Stimulated activated CD4-positive, alpha-beta T cell treated with anti-CD3 and anti-CD28 coated beads, Interleukin-1b, Interleukin-23, amount 100 ng/mL, for 48 hours (primary cell): ENCODE measurements at regions not wholly inside any gene's neighbourhood (a gene's known extent, or its start where the extent isn't known, plus 50 kb on each side); places are given as distances from the start of the nearest gene placed in this dataset.

Experiments used
- DNase-seq: peaks from one replicate; pipeline ENCODE4 v3.0.0-alpha.2; 2020

GRCh38 chr6:139588734-139589593 is 214.5 kb upstream of the CITED2 start:
- no peak for DNase-seq

- no peak for DNase-seq
Observed at GRCh38 chr6:139588076-139588639, 213.7 kb upstream of the CITED2 start.

DNA sequence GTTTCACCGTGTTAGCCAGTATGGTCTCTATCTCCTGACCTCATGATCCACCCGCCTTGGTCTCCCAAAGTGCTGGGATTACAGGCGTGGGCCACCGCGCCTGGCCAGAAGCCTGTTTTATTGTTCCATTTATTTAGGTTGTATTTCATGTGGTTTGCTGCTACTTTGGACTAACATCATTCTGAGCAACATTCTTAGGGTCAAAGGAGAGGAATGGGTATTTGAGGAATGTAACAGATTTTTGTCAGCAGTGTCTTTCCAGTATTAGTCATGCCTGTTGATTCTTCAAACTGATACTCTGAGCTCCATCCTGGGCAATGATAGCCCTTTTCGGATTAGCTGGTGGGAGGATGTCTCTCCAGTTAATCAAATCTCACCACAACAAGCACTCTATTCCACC is 213.0 kb upstream of the CITED2 start:
- DNase-seq: no peak

DNA sequence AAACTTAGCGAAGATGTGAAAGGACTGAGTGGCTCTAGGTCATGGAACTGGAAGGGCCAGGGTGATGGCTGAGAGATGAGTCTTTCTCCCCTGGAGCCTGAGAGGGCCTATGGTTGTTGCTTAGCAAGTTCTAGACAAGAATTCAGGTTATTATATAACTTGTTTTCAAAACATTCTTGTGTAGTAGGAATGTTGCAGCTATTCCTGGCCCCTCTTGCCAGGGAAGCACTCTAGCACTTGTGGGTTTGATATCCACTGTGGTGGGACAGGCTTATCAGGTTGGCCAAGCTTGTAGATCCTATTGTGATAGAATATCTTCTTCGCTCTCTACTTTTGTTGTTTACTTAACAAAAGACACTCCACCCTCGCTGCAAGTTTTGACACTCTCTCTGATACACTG is 211.8 kb upstream of the CITED2 start:
- DNase-seq: no peak

- no peak for DNase-seq
Observed at GRCh38 chr6:139584599-139584998, 210.2 kb upstream of the CITED2 start.

DNA sequence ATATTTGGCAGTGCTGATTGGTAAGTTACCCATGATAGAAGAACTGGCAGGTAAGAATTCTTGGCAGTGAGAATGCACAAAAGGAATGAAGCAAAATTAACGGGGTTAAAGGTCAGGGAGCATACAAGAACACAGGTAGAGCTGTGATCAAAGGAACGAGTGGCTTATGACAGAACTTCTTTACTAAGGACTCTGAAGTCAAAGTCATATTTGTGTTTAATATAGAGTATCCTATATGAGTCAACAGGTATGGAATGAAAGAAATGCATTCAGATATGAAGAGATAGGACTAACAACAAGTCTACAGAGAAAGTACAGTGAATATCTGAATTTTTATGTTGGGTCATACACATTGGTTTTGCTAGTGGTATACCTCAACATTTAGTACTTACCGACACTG is 209.0 kb upstream of the CITED2 start:
- no peak for DNase-seq

- DNase-seq: no peak
Observed at GRCh38 chr6:139582956-139583355, 208.5 kb upstream of the CITED2 start.

GRCh38 chr6:139581485-139581865 is 207.0 kb upstream of the CITED2 start:
- DNase-seq: no peak

DNA sequence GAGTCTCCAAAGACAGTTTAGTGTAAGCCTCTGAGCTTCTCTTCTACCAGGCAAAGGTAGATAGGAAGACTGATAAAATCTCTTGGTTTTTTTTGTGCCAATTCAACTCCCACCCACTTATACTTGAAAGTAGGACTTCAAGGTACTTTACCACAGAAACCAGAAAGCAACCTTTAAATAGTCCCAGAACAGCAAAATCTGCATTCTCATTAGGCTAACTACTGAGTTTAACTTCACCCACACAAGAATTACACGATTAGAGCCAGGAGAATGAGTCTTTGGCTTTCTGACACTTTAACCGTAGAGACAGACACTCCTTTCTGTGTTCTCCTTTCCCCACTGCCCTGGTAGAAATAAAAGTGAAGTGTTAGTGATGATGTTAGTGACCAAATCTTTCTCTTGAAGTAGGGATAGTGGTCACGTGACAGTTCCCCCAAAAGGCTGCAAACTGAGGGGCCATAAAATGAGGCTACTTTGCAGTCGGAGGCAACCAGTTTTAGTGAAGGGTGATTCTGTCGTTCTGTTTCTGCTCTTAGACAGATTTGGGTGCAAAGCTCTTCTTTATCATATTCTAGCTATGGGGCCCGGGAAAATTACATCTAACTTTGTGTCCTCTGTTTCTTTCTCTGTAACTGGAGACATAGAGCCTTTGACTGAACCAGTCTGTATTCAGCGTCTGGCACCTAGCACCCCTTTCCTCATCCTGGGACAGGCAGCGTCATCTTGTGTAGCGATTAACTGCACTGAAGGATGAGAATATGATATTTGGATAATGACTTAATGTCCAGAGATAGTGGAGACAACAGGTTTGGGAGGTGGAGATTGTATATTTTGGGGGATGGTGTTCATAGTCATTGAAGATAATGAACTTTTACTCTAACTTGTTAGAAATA is 206.4 kb upstream of the CITED2 start:
- no peak for DNase-seq

- DNase-seq: no peak
Observed at GRCh38 chr6:139577763-139578604, 203.5 kb upstream of the CITED2 start.

DNA sequence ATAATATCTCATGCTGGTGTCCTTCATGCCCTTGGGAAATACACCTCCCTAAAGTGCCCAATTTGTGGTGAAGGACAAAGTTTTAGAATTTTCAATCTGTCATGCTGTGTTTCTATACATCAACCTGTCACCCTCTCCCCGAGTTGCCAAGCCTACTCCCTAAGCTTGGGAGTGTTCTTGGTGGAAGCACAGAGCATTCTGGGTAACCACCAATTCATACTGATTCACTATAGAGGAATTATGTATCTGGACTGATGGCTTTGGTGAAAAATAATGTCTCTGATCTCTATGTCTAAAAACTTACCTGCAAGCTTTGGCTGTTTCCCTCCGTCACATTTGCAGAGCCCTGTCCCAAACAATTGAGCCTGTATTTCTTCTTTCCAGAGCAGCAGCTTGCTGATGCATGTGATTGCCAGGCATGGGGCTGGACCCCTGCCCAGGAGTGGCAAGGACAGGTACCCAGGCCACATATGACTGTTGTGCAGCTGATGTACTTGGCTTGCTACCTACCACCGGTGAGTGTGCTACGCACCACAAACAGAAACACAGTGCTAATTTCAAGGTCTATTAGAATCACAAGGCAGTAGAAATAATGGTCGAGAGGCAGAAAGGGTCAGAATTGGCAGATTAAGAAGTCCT is 202.8 kb upstream of the CITED2 start:
- DNase-seq: no peak

DNA sequence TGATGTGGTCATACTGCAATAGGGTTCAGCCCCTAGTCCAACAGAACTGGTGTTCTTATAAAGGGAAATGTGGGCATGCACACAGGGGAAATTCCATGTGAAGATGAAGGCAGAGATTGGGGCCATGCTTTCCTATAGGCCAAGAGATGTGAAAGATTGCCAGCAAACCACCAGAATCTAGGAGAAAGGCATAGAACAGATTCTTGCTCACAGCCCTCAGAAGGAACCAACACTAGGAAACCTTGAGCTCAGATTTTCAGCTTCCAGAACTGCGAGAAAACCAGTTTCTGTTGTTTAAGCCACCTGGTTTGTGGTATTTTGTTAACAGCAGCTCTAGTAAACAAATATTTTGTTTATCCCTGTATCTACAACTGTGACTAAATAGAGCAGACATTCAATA is 197.6 kb upstream of the CITED2 start:
- no peak for DNase-seq

- DNase-seq: no peak
Observed at GRCh38 chr6:139570166-139570565, 195.7 kb upstream of the CITED2 start.

GRCh38 chr6:139569566-139569965 is 195.1 kb upstream of the CITED2 start:
- DNase-seq: no peak

DNA sequence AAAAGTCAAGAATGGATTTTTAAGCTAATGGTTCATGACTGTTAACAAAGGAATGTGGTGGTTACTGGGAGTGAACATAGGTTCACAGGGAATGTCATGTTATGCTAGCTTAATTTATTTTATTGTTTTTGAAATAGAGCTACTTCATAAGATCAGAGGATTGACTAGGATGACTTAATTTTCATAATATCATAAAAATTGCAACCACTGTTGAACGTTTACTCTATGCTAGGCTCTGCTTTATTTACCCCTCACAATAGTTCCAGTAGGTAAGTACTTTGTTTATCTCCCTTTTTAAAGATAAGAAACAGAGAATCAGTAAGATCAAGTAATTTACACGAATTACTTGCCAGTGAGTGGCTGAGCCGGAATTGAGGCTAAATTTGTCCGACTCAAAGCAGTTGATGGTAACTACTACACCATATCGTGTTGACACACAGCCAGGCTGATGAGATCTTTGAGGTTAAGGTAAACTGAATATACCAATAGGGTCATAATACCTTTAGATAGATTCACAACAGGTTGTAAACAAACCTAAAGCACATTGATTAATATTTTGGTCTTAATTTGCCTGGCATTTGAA is 194.6 kb upstream of the CITED2 start:
- DNase-seq: no peak

DNA sequence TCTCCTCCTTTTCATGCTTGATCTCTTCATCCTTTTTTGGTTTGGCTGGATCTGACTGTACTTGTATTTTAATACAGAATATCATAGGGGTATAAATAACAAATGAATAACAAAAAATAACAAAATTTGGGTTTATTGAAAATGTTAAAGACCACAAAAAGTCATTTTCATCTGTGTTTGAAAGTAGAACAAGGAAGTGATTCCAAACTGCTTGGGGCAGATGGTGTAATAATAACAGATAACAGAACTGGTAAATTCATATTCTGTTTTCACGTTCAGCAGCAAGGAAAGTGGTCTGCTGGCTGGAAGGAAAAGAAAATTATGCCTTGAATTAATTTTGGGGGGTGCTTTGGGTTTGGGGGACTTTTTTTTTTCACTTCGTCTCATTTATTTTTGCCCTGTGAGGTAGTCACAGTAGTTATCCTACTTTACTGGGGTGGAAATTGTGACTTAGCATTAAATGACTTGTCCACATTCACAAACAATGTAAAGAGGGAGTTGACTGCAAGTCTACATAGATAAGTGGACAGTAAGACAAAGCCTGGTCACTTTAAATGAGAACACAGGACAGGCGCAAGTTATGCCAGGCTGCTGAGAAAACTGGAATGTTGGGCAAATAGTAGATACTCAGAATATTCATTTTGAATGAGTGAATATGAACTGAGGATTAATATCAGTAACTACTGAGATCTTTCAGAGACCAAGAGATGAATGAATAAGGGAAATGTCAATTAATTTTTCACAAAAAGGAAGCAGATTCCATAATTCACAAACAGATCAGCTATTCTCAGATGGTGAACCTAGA is 193.9 kb upstream of the CITED2 start:
- DNase-seq: no peak

DNA sequence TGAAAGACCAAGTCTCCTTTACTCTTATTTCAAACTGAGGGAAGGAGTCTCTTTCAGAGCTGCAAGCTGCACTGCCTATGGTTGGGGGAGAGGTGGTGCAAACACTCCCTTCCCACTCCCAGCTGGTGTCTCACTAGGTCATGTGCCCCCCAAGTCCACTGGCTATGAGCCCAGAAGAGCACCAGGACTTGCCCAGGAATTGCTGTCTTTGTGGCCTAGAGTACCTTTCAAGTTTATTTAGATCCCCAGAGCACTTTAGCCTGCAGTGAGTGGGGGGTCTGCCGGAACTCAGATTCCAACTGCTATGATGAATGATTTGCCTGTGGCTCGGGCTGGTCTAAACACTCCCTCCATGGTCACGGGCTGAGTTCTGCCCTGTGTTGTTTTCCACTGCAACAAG is 192.6 kb upstream of the CITED2 start:
- DNase-seq: no peak

GRCh38 chr6:139565591-139565990 is 191.1 kb upstream of the CITED2 start:
- DNase-seq: no peak

DNA sequence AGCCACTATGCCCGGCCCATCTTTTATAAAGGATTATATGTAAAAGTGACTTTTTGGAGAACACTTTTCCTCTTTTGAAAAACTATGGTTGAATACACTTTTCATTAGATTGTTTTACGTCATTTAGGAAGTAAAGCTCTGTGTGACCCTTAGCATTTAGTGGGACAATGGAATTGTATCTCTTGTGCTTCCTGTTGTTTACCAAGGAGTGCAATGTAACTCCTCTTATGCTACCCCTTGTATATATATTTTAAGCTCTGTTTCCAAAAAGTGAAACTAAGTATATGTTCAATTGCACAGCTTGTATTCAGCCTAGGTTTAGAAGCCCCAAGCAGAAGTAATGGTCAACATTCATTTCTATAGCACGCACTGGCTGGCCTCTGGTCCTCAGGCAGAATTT is 183.1 kb upstream of the CITED2 start:
- no peak for DNase-seq

DNA sequence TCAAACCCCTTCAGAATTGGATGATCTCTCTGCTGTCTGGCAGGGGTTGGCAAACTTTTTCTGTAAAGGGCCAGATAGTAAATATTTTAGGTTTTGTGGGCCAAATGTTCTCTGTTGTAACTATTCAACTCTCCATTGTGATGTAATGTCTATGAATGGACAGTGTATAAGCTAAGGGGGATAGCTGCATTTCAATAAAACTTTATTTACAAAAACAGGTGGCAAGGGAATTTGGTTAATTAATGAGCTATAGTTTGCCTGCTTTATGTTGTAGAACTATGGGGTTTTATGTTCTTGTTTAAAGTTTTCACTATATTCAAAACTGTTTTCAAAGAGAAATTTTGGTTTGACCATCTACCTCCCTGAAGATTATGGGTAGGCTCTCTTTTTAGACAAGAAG is 182.1 kb upstream of the CITED2 start:
- no peak for DNase-seq

DNA sequence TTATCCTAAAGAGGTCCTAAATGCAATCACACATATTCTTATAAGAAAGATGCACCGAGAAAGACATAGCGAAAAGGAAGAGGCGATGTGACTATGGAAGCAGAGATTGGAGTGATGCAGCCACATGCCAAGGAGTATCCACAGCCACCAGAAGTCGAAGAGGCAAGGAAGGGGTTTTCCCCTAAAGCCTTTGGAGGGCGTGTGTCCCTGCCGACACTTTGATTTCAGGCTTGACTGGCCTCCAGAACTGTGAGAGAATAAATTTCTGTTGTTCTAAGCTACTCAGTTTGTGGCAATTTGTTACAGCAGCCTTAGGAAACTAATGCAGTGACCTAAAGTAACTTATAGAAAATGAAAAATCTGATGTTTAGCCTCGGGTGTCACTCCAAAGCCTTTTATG is 179.5 kb upstream of the CITED2 start:
- no peak for DNase-seq
